K562 (cell line): ENCODE measurements at regions not wholly inside any gene's neighbourhood (a gene's known extent, or its start where the extent isn't known, plus 50 kb on each side); places are given as distances from the start of the nearest gene placed in this dataset.

Experiments
- ATAC-seq: fragments of 200-7000 bp; cut with Tn5 transposase; 3 replicates; pipeline ENCODE4 v1.9.1; 2020; ENCODE audit warnings: moderate library complexity
- BruUV-seq: library from RNA; stranded (reverse); fragments of 400-500 nt; replicated peaks from 2 replicates; lab custom pipeline; 2021; lab: Mats Ljungman, UMichigan
- CTCF ChIA-PET: fragments of 300-600 bp; formaldehyde crosslinking; extraction: SDS; loops from one replicate; lab custom pipeline; 2021; ENCODE audit warnings: low intra/inter-chr PET ratio; lab: Yijun Ruan, JAX
- POLR2A ChIA-PET: fragments of 300-600, 350-650 bp; sonication (Branson Sonifier 250); formaldehyde crosslinking; extraction: SDS; loops from one replicate; lab custom pipeline; 2021; ENCODE audit warnings: antibody characterized with exemption, inconsistent platforms; lab: Yijun Ruan, JAX
- DNase-seq, 4 experiments: peaks; one replicate each; pipeline versions ENCODE4 v3.0.0 to v3.0.0-alpha.2; 2011 to 2018; ENCODE audit warnings: low spot score in 3 of 4, mixed read lengths in 3 of 4; ENCODE audit errors: extremely low read depth in 1 of 4
- FAIRE-seq: peaks from 2 replicates; lab custom pipeline; 2011; peaks lifted over from hg19 to GRCh38; lab: Jason Lieb, UNC
- H2AFZ ChIP-seq: 2 replicates; pipeline ENCODE4 v1.6.0; 2011; ENCODE audit warnings: low read depth, low read length, control low read depth, inconsistent platforms
- H3K27ac ChIP-seq: fragments of 200-600 bp; 3 replicates; pipeline ENCODE4 v1.8.0; 2011; ENCODE audit warnings: low read depth, mild to moderate bottlenecking, control low read depth, inconsistent platforms, low read length, moderate library complexity, mixed read lengths; ENCODE audit errors: extremely low read depth
- H3K27me3 ChIP-seq, 2 experiments: fragments of 300-600 bp in 1 of 2; 2 replicates in 1 of 2; 3 replicates in 1 of 2; pipeline versions ENCODE4 v1.6.0 to v1.8.0; 2011; ENCODE audit warnings: inconsistent platforms in 2 of 2, low read length in 2 of 2, mild to moderate bottlenecking in 1 of 2, mixed read lengths in 1 of 2, moderate library complexity in 1 of 2; ENCODE audit not compliant: control insufficient read depth in 2 of 2, insufficient read depth in 2 of 2
- H3K36me3 ChIP-seq: fragments of 300-600 bp; 3 replicates; pipeline ENCODE4 v1.8.0; 2011; ENCODE audit warnings: mild to moderate bottlenecking, low read length, inconsistent platforms; ENCODE audit not compliant: control insufficient read depth, insufficient read depth
- H3K4me1 ChIP-seq, 2 experiments: fragments of 200-600 bp in 1 of 2; replicated peaks in 1 of 2; 2 replicates in 1 of 2; 3 replicates in 1 of 2; pipeline versions ENCODE4 v1.5.1 to v1.8.0; 2011; ENCODE audit warnings: inconsistent platforms in 2 of 2, low read length in 2 of 2, mild to moderate bottlenecking in 1 of 2, mixed read lengths in 1 of 2, moderate library complexity in 1 of 2; ENCODE audit not compliant: control insufficient read depth in 2 of 2, insufficient read depth in 2 of 2
- H3K4me2 ChIP-seq: 2 replicates; pipeline ENCODE4 v1.6.1; 2011; ENCODE audit warnings: low read length, control low read depth, inconsistent platforms, mixed read lengths; ENCODE audit not compliant: insufficient read depth
- H3K4me3 ChIP-seq: fragments of 200-600 bp; sonication (generic), shearing (Covaris generic); 2 replicates; pipeline ENCODE4 v1.5.1; 2016; ENCODE audit warnings: control low read depth, inconsistent platforms
- H3K79me2 ChIP-seq: fragments of 200-600 bp; 3 replicates; pipeline ENCODE4 v1.8.0; 2011; ENCODE audit warnings: low read length, inconsistent platforms; ENCODE audit not compliant: control insufficient read depth, insufficient read depth
- H3K9ac ChIP-seq, 2 experiments: 2 replicates each; pipeline versions ENCODE4 v1.6.0 to v1.6.1; 2011; ENCODE audit warnings: low read depth in 2 of 2, low read length in 2 of 2, control low read depth in 1 of 2, inconsistent platforms in 1 of 2, mild to moderate bottlenecking in 1 of 2, mixed read lengths in 1 of 2; ENCODE audit not compliant: insufficient read depth in 1 of 2
- H3K9me1 ChIP-seq: one replicate; pipeline ENCODE4 v1.6.0; 2011; ENCODE audit warnings: inconsistent platforms, mild to moderate bottlenecking, low read length, moderate library complexity; ENCODE audit not compliant: control insufficient read depth, insufficient read depth
- H3K9me3 ChIP-seq: replicated peaks from 2 replicates; pipeline ENCODE4 v1.5.1; 2011; ENCODE audit warnings: low read depth, low read length, inconsistent platforms; ENCODE audit not compliant: control insufficient read depth, insufficient read depth
- H4K20me1 ChIP-seq: replicated peaks from 2 replicates; pipeline ENCODE4 v1.6.1; 2011; ENCODE audit warnings: low read length, inconsistent platforms, mixed read lengths; ENCODE audit not compliant: control insufficient read depth, insufficient read depth
- CHAMP1 ChIP-seq: fragments of 450-650 bp; IDR thresholded peaks from 2 replicates; pipeline ENCODE4 v1.6.1; 2016; ENCODE audit warnings: mild to moderate bottlenecking
- CXXC5 ChIP-seq: fragments of 250-450 bp; sonication (Bioruptor Pico); IDR thresholded peaks from 2 replicates; pipeline ENCODE4 v1.8.0; 2022; ENCODE audit warnings: inconsistent platforms, mild to moderate bottlenecking, moderate library complexity
- MTA1 ChIP-seq: fragments of 450-650 bp; IDR thresholded peaks from 2 replicates; pipeline ENCODE4 v1.6.1; 2017; ENCODE audit warnings: borderline replicate concordance
- SETDB1 ChIP-seq: IDR thresholded peaks from one replicate; pipeline ENCODE4 v1.6.1; 2012; ENCODE audit warnings: low read length, control low read depth, inconsistent platforms
- ZNF197 ChIP-seq: fragments of 200-800 bp; sonication (Bioruptor generic); IDR thresholded peaks from 2 replicates; pipeline ENCODE4 v1.6.1; 2016; ENCODE audit warnings: low read depth, missing genetic modification characterization, missing compliant biosample characterization
- ZNF24 ChIP-seq: fragments of 450-650 bp; IDR thresholded peaks from 2 replicates; pipeline ENCODE4 v1.6.1; 2016
- ZNF551 ChIP-seq: fragments of 250-450 bp; sonication (Bioruptor Pico); IDR thresholded peaks from 2 replicates; pipeline ENCODE4 v1.5.0; 2021; ENCODE audit warnings: mild to moderate bottlenecking, moderate library complexity
- WGBS: fragments of 100-300 bp; shearing (Covaris generic); methylation state at CpG from one replicate; pipeline ENCODE4 v1.1.6; 2016; ENCODE audit warnings: low coverage, mixed read lengths; ENCODE audit not compliant: insufficient coverage; ENCODE audit errors: missing lambda C conversion rate; 5-methylcytosine and 5-hydroxymethylcytosine counted together
- in situ Hi-C: fragments of 300-500 bp; cut with MboI; formaldehyde crosslinking; loops from 4 replicates; pipeline ENCODE4 v1.15.0; 2018; ENCODE audit warnings: inconsistent platforms, mixed read lengths
- intact Hi-C: fragments of 100-400 bp; cut with micrococcal nuclease; formaldehyde crosslinking; loops from 2 replicates; pipeline ENCODE4 v1.14.2; 2022
- TF ChIP-seq, protein P1 (sequence below): sonication (generic); formaldehyde crosslinking; IDR thresholded peaks from 2 replicates; pipeline ENCODE4 v1.8.1; 2022; ENCODE audit warnings: missing genetic modification reagents

GRCh38 chr4:126479709-126480108 is 1153.0 kb upstream of the INTU start:
- Histone ChIP-seq H3K4me2 (no peak overlapping the region), H3K9me1 (no peaks in the 10 kb centered on the region), H4K20me1 (no peaks in the 10 kb centered on the region), H3K9ac (no peak overlapping the region), H3K36me3 (peaks cover 4% of the 10 kb centered on the region; the same call in 1 of the 3 replicates), H3K27ac (no peak overlapping the region), H3K4me3 (no peak overlapping the region), H2AFZ (no peak overlapping the region), H3K27me3 (no peaks in the 10 kb centered on the region), H3K9me3 (no peaks in the 10 kb centered on the region), H3K4me1 (no peaks in the 10 kb centered on the region; a peak in 1 of 5 replicates), H3K79me2 (no peaks in the 10 kb centered on the region; the same call in 1 of the 3 replicates)
- intact Hi-C loops (no loop called here), in situ Hi-C loops (no loop called here)
- no peak for ATAC-seq
- no peak for FAIRE-seq
- no peak for DNase-seq
- TF ChIP-seq ZNF24 = no peak
- TF ChIP-seq ZNF197 (CRISPR knock-in tag) = no peak
- no peak for TF ChIP-seq ZNF551 (CRISPR knock-in tag)
- no peak for TF ChIP-seq MTA1
- TF ChIP-seq CXXC5 (CRISPR knock-in tag) = no peak
- BruUV-seq = no TSS peak
- WGBS = 68% methylated on average over 7 of the region's 7 CpGs
- POLR2A ChIA-PET = interaction anchor here (0.7 kb wide), 1 partner anchor 120 kb away, joined by 4 read pairs; no protein-coding TSS in a partner anchor
- CTCF ChIA-PET = interaction anchor here (0.6 kb wide), 1 partner anchor 847 kb away, joined by 4 read pairs; no protein-coding TSS in a partner anchor

DNA sequence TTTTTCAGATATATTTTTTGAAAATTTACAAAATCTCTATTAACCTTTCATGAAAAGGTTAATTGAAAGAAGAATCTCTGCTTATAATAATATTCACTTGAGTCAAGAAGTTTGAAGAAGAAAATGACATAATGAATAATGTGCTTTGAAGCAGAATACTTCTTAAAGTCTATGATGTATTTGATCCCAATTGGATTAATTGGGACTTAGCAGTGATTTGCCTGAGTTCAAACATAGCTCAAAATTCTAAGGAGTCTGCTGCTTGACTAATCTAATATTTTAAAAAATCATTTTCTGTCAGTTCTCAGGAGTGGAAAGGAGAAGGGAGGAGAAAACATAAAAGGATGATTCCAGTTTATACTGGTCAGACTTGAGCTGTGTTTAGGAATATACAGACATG is 1150.4 kb upstream of the INTU start:
- Histone ChIP-seq H3K27me3 (no peaks in the 10 kb centered on the region; a peak in 1 of 5 replicates), H3K79me2 (peaks cover under 1% of the 10 kb centered on the region), H2AFZ (no peak overlapping the region), H3K9me1 (no peaks in the 10 kb centered on the region), H3K9me3 (no peaks in the 10 kb centered on the region), H4K20me1 (no peaks in the 10 kb centered on the region), H3K27ac (no peak overlapping the region), H3K9ac (no peak overlapping the region), H3K36me3 (peaks cover 3% of the 10 kb centered on the region; the same call in 1 of the 3 replicates), H3K4me2 (no peak overlapping the region), H3K4me1 (no peaks in the 10 kb centered on the region; a peak in 1 of 5 replicates), H3K4me3 (no peak overlapping the region)
- CTCF ChIA-PET = no interaction called here
- POLR2A ChIA-PET = no interaction called here
- FAIRE-seq (no peak), DNase-seq (no peak), ATAC-seq (no peak)
- TF ChIP-seq, protein P1, sequence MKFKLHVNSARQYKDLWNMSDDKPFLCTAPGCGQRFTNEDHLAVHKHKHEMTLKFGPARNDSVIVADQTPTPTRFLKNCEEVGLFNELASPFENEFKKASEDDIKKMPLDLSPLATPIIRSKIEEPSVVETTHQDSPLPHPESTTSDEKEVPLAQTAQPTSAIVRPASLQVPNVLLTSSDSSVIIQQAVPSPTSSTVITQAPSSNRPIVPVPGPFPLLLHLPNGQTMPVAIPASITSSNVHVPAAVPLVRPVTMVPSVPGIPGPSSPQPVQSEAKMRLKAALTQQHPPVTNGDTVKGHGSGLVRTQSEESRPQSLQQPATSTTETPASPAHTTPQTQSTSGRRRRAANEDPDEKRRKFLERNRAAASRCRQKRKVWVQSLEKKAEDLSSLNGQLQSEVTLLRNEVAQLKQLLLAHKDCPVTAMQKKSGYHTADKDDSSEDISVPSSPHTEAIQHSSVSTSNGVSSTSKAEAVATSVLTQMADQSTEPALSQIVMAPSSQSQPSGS (CRISPR knock-in tag) = no peak
- TF ChIP-seq SETDB1 (no peak), CHAMP1 (no peak)
- in situ Hi-C loops (no loop called here), intact Hi-C loops (no loop called here)
- BruUV-seq = no TSS peak
